GM21526 (cell line): ENCODE measurements at regions not wholly inside any gene's neighbourhood (a gene's known extent, or its start where the extent isn't known, plus 50 kb on each side); places are given as distances from the start of the nearest gene placed in this dataset.

ENCODE experiments used
- ATAC-seq: cut with Tn5 transposase; IDR thresholded peaks from one replicate; pipeline ENCODE4 v1.9.1; 2021; ENCODE audit warnings: moderate library complexity; ENCODE audit not compliant: unreplicated experiment, low FRiP score

DNA sequence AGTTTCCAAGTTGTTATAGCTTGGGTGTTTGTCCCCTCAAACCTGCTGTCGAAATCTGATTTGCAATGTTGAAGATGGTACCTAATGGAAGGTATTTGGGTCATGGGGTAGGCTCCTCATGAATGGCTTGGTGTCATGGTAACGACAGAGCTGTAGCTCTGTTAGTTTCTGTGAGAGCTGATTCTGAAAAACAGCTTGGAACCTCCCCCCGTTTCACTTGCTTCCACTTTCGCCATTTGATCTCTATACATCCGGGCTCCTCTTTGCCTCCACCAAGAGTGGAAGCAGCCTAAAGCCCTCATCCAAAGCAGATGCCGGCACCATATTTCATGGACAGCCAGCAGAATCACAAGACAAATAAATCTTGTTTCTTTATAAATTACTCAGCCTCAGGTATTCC, 1035.1 kb upstream of the SLC39A10 start:
- ATAC-seq, result no peak

GRCh38 chr2:194619366-194619765, 1037.7 kb upstream of the SLC39A10 start:
- no peak for ATAC-seq

DNA sequence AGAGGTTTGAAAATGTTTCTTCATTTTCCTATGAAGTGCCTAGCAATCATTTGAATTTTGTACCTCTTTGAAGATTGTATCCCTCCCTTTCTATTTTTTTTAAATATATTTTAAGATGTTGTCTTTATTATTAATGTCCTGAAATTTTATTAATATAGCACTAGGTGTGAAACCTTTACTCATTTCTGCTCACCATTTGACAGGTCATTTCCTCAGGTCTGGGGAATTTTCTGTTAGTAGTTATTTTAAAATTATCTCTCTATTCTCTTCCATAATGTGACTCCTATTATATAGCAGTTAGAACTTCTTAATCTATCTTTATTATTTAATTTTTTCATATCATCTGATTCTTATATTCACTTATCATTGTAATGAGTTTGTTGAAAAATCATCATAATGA, 1038.6 kb upstream of the SLC39A10 start:
- ATAC-seq, result no peak

GRCh38 chr2:194616334-194616733, 1040.7 kb upstream of the SLC39A10 start:
- ATAC-seq, result peak; percentile 77

- no peak for ATAC-seq
Observed at GRCh38 chr2:194610297-194610696, 1046.7 kb upstream of the SLC39A10 start.

DNA sequence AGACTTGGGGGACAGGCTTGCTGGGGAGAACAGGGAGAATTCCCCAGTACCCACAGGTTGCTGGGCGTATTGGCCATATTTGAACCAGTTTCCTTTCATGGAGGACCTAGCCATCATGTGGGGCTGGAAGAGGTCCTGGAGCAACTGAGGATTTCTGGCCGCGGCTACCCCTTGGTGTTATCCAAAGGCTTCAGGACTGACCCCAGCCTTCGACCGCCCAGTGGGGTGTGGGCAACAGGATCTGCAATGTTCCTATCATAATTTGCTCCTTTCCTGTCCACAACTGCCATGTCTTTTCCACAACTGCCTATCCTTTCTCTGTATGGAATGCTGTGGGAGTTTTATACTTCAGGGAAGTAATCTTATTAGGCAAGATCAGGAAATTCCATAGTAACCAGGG, 1053.6 kb upstream of the SLC39A10 start:
- ATAC-seq, result no peak

GRCh38 chr2:194602750-194603149, 1054.3 kb upstream of the SLC39A10 start:
- ATAC-seq, result no peak

GRCh38 chr2:194591192-194591591, 1065.8 kb upstream of the SLC39A10 start:
- no peak for ATAC-seq

DNA sequence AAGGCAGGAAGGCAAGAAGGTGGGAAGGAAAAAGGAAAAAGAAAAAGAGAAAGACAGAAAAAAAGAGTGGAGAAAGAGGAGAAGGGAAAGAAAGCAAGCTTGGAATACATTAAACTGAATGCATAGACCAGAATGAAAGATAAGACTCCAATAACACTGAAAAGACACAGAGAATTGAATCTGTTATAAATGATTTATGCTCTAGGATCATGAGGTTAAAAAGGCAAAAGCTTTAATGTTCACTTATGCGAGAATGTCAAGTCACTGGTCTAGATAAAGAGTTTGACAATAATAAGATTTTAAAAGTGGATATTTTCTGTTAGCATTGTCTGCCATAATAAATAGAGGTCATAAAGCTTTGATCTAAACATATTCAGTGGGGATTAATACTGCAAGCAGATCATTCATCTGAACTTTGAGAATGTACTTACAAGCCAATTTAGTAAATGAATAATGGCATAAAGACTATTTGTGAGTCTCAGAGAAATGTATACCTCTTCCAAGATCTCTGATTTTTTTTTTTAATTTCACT, 1069.2 kb upstream of the SLC39A10 start:
- no peak for ATAC-seq

- peak; percentile 24 for ATAC-seq
Observed at GRCh38 chr2:194567661-194568017, 1089.4 kb upstream of the SLC39A10 start.

DNA sequence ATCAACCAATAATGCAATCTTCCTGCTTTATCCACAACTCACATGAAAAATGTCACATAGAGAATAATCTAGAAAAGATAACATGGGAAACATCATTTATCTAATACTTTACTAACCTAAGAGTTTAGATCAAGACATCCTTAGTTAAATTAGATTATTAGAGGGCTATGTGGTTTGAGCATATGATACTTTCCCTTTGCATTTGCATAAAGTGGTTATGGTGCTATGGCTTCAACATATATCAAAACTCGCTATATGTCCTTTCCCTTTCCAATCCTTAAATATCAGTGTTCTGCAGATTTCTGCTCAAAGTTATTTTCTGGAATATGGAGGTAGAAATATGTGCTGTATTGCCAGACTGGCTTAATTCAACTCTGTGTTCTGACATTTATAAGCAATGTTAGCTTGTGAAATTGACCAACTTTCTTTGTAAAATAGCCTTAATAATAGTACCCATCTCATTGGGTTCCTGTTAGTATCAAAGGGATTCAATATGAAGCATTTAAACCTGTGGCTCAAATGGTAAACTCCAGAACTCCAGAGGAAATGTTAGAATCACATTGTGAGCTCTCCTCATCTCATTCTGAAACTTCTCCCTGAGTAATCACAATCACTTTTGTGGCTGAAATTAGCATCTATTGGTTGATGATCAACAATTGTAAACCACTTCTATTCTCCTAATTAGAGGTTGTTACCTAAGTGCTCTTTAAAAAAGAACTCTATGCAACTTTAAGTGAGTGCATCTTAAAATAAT, 1089.9 kb upstream of the SLC39A10 start:
- peak; percentile 68 for ATAC-seq

DNA sequence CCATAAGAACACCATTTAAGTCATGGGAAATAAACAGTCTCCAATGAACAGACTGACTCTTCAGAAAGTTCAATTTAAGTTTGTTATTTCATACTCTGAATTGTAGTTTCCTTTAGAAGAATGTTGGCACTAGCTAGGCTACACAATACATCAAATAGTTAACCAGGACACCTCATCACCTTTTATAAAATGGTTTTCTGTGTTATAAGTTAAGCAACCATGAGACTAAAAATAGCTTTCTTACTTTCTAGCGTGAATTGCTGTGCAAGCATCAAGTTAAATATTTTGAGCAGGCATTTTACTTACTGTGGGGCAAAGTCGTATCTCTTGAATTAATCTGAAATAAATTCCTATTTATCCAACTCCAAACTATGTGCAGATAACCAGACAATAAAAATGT, 1092.6 kb upstream of the SLC39A10 start:
- no peak for ATAC-seq

- no peak for ATAC-seq
Observed at GRCh38 chr2:194562329-194562728, 1094.7 kb upstream of the SLC39A10 start.

DNA sequence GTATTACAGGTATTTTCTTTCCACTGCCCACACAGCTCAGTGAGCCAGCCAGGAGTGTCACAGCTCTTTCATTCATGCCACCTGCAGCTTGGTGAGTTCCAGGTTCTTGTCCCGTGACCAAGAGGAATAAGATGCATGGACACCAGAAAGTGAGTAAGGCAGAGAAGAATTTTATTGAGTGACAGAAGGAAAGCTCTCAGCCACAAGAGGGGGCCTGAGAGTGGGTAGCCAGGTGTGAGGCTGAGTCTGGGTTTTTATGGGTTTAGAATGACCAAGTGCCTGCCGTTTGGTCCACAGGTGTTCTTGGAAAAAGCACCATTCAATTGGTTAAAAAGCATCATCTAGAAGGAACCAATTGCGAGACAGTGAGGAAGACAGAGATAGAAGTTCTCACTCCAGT, 1097.1 kb upstream of the SLC39A10 start:
- ATAC-seq, result no peak

DNA sequence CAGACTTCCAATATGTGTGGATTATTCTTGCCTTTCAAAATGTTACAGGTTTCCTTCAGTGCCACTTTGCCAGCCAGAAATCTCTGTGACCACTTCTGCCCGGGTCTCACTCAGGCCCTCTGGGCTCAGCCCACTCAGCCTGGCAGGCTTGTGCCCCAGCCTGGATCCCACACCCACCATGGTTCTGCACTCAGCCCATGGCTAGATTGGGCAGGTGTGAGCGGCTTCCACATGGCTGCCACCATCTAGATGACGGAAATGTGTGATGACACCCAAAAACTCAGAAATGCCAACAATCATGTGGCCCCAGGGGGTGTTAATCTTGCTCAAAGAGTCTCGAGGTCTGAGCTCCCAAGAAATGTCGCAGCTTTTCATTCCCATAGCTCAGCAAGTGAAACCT, 1097.5 kb upstream of the SLC39A10 start:
- ATAC-seq, result no peak

- no peak for ATAC-seq
Observed at GRCh38 chr2:194557993-194558392, 1099.0 kb upstream of the SLC39A10 start.

DNA sequence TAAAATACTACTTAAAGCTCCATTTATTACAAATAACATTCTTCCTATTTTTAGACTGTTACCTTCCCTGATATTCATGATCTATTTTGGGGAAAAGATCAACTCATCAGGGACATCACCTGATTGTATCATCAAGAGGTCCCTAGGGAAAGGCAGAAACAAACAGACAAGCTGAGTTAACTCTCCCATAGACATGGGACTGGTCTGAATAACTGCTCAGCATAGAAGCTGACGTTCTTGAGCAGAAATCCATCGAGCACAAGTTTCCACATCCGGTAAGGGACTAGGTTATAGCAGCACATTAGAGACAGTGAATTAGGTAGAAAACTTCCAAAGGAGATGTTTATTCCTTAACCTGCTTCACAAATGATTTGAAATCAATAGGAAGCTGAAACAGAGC, 1100.4 kb upstream of the SLC39A10 start:
- no peak for ATAC-seq

GRCh38 chr2:194553980-194554379, 1103.0 kb upstream of the SLC39A10 start:
- no peak for ATAC-seq

- no peak for ATAC-seq
Observed at GRCh38 chr2:194550702-194551101, 1106.3 kb upstream of the SLC39A10 start.

DNA sequence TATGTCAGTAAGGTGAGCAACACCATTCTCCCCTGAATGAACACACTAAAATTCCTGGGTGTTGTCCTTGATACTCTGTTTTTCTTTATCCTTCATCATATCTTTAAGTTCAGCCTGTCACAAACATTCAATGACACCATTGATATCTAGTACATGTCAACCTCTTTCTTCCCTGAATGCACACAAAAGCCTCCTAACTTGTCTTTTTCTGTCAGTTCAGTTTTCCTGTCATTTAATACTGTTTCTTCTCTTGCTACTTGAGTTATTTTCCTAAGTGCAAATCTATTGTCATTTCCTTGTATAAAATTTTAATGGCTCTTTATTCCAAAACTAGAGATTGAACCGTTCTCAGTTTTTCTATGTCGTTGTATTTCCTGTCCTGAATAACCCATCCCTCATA, 1107.6 kb upstream of the SLC39A10 start:
- no peak for ATAC-seq

- no peak for ATAC-seq
Observed at GRCh38 chr2:194545978-194546377, 1111.0 kb upstream of the SLC39A10 start.

DNA sequence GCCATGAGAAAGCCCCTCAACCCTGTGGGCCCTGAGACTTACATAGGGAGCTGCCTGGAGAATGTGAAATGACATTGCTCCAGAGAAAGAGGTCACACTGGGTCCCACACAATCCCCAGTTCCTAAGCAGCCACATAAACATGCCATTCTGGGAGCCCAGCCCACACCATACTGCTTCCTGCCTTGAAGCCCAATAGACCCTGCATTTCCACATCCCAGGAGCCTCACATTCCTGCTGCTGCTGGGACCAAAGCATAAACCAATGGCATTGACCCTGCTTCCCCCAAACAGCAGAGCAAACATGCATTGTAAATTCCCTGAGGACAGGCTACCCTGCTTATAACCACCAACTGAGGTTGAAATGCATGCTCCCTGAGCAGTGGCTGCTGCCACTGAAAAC, 1117.6 kb upstream of the SLC39A10 start:
- ATAC-seq, result no peak

DNA sequence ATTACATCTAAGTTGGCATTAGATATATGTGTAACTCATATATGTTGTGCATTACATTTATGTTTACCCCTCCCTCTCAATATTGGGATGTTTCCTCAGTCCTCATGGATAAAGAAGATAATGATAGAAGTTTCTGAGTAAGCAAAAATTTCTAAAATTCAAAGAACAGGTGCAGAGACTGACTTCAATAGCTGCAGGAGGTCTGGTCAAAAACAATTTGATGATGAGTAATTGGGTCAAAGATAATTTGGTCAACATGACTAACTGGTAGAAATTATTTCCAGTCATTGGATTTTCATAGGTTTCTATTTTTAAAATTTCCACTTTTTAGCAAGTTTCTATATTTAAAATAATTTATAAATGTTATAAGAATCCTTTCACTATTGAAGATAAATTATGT, 1130.9 kb upstream of the SLC39A10 start:
- ATAC-seq, result no peak
